Esophagus muscularis mucosa (tissue), 4 donors: ENCODE measurements at regions not wholly inside any gene's neighbourhood (a gene's known extent, or its start where the extent isn't known, plus 50 kb on each side); places are given as distances from the start of the nearest gene placed in this dataset.

Experiments used
- DNase-seq: peaks from one replicate; pipeline ENCODE4 v3.0.0-alpha.2; 2017; ENCODE audit errors: extremely low spot score
- H3K27ac ChIP-seq, 4 donors: fragments of 200-600 bp; sonication (generic); replicated peaks in 1 of 4; 1 replicate in 3 of 4; 2 replicates in 1 of 4; pipeline ENCODE4 v1.5.1; 2016 to 2019; ENCODE audit warnings: mild to moderate bottlenecking in 1 of 4
- H3K27me3 ChIP-seq, 4 donors: fragments of 200-600 bp; sonication (generic); one replicate each; pipeline versions ENCODE4 v1.5.1 to v1.6.0; 2016 to 2019
- H3K36me3 ChIP-seq, 4 donors: fragments of 200-600 bp; sonication (generic); one replicate each; pipeline ENCODE4 v1.5.1; 2016 to 2019
- H3K4me1 ChIP-seq, 4 donors: fragments of 200-600 bp; sonication (generic); one replicate each; pipeline ENCODE4 v1.5.1; 2016 to 2019
- H3K4me3 ChIP-seq, 4 donors: fragments of 200-600 bp; sonication (generic); 1 replicate in 2 of 4; 2 replicates in 2 of 4; pipeline ENCODE4 v1.5.1; 2016 to 2019; ENCODE audit warnings: mild to moderate bottlenecking in 4 of 4, moderate library complexity in 1 of 4
- H3K9me3 ChIP-seq, 4 donors: fragments of 200-600 bp; sonication (generic); 1 replicate in 3 of 4; 2 replicates in 1 of 4; pipeline ENCODE4 v1.5.1; 2016 to 2019
- CTCF ChIP-seq, 3 experiments: fragments of 200-600 bp in 2 of 3; fragments of 450-650 bp in 1 of 3; sonication (generic) in 2 of 3; IDR thresholded peaks; one replicate each; pipeline ENCODE4 v1.5.1; 2017 to 2019; ENCODE audit warnings: antibody characterized with exemption in 3 of 3, mild to moderate bottlenecking in 2 of 3, moderate library complexity in 1 of 3
- EP300 ChIP-seq: sonication (generic); formaldehyde crosslinking; IDR thresholded peaks from one replicate; pipeline ENCODE4 v1.6.1; 2017; ENCODE audit warnings: antibody characterized with exemption
- POLR2A ChIP-seq: fragments of 450-650 bp; IDR thresholded peaks from one replicate; pipeline ENCODE4 v1.6.1; 2017; ENCODE audit warnings: antibody characterized with exemption, moderate library complexity, mild to moderate bottlenecking, low read depth
- POLR2AphosphoS5 ChIP-seq, 2 donors: sonication (generic); formaldehyde crosslinking; IDR thresholded peaks; one replicate each; pipeline ENCODE4 v1.6.1; 2017; ENCODE audit warnings: antibody characterized with exemption in 2 of 2
- WGBS: methylation state at CpG from one replicate; pipeline ENCODE4 v1.1.5; 2018; 5-methylcytosine and 5-hydroxymethylcytosine counted together
- intact Hi-C: fragments of 100-400 bp; cut with DNase I; formaldehyde crosslinking; loops from one replicate; pipeline ENCODE4 v1.15.1; 2023

- TF ChIP-seq EP300: no peak
- no peak for TF ChIP-seq POLR2A
- no peak for TF ChIP-seq CTCF (IDR thresholded peaks at IDR 0.05)
- no peak for TF ChIP-seq POLR2AphosphoS5 (IDR thresholded peaks at IDR 0.05)
- DNase-seq: no peak
- H3K9me3 ChIP-seq: no peaks in the 10 kb centered on the region
- H3K4me1 ChIP-seq: peaks cover 0 to 14% (median 7%) of the 10 kb centered on the region in 4 donors
- H3K4me3 ChIP-seq: no peak overlapping the region
- no peak overlapping the region for H3K27ac ChIP-seq
- H3K27me3 ChIP-seq: no peaks in the 10 kb centered on the region
- H3K36me3 ChIP-seq: no peaks in the 10 kb centered on the region
- intact Hi-C loops: no loop called here
- WGBS: 94% methylated on average over 4 of the region's 4 CpGs
These were observed 415.9 kb downstream of the EFNA5 start for GRCh38 chr5:107254902-107255234.

- TF ChIP-seq CTCF (IDR thresholded peaks at IDR 0.05): no peak
- TF ChIP-seq POLR2AphosphoS5 (IDR thresholded peaks at IDR 0.05): no peak
- no peak for TF ChIP-seq EP300
- no peak for TF ChIP-seq POLR2A
- Histone ChIP-seq H3K27me3 (no peaks in the 10 kb centered on the region), H3K4me3 (no peak overlapping the region), H3K36me3 (no peaks in the 10 kb centered on the region), H3K27ac (no peak overlapping the region), H3K9me3 (no peaks in the 10 kb centered on the region), H3K4me1 (peaks cover 0 to 14% (median 7%) of the 10 kb centered on the region in 4 donors)
- no peak for DNase-seq
- intact Hi-C loops: no loop called here
- 65% methylated on average over 6 of the region's 6 CpGs for WGBS
These were observed 416.4 kb downstream of the EFNA5 start for GRCh38 chr5:107254214-107254901.

- Histone ChIP-seq H3K36me3 (no peaks in the 10 kb centered on the region), H3K27me3 (no peaks in the 10 kb centered on the region), H3K4me1 (peaks cover 0 to 14% (median 7%) of the 10 kb centered on the region in 4 donors), H3K4me3 (no peak overlapping the region), H3K27ac (no peak overlapping the region), H3K9me3 (no peaks in the 10 kb centered on the region)
- 91% methylated on average over 5 of the region's 5 CpGs for WGBS
- no peak for TF ChIP-seq POLR2AphosphoS5 (IDR thresholded peaks at IDR 0.05)
- TF ChIP-seq CTCF (IDR thresholded peaks at IDR 0.05): no peak
- no peak for TF ChIP-seq EP300
- TF ChIP-seq POLR2A: no peak
- DNase-seq: no peak
- intact Hi-C loops: no loop called here
These were observed 417.5 kb downstream of the EFNA5 start for GRCh38 chr5:107253246-107253645.

GRCh38 chr5:107251151-107251550 is 419.6 kb downstream of the EFNA5 start:
- 63% methylated on average over 2 of the region's 2 CpGs for WGBS
- H3K9me3 ChIP-seq: no peaks in the 10 kb centered on the region
- H3K4me1 ChIP-seq: peaks cover 0 to 14% (median 7%) of the 10 kb centered on the region in 4 donors
- TF ChIP-seq POLR2AphosphoS5 (IDR thresholded peaks at IDR 0.05) (no peak), POLR2A (no peak), EP300 (no peak), CTCF (IDR thresholded peaks at IDR 0.05) (no peak)
- no peak overlapping the region for H3K4me3 ChIP-seq
- no peaks in the 10 kb centered on the region for H3K27me3 ChIP-seq
- no peaks in the 10 kb centered on the region for H3K36me3 ChIP-seq
- no peak overlapping the region for H3K27ac ChIP-seq
- intact Hi-C loops: no loop called here
- no peak for DNase-seq
